ENCODE measurements at regions not wholly inside any gene's neighbourhood (a gene's known extent, or its start where the extent isn't known, plus 50 kb on each side); places are given as distances from the start of the nearest gene placed in this dataset.
"Not testable (repeated sequence)": the region's sequence is repeated elsewhere in the genome, so short reads cannot be mapped to it uniquely, and the experiment has no call there.

- no peaks in the 10 kb centered on the region for H3K27me3 Mint-ChIP-seq (ENCODE audit: low read depth)
- TF ChIP-seq CTCF (conservative IDR thresholded peaks at IDR 0.05) = no peak
- peaks cover 23% of the 10 kb centered on the region for H3K4me1 Mint-ChIP-seq
- no peak overlapping the region for H3K4me3 Mint-ChIP-seq
- no peak overlapping the region for H3K27ac Mint-ChIP-seq (ENCODE audit: unreplicated experiment)
- DNase-seq (ENCODE audit: low read depth, low spot score) = no peak
- no peaks in the 10 kb centered on the region for H3K36me3 Mint-ChIP-seq (ENCODE audit: low read depth)
- peaks cover 14% of the 10 kb centered on the region for H3K9me3 Mint-ChIP-seq
These were observed 84.2 kb upstream of the EGFL6 start for GRCh38 chrX:13485167-13485566.

- H3K27me3 Mint-ChIP-seq (ENCODE audit: low read depth) = no peaks in the 10 kb centered on the region
These were observed 85.6 kb upstream of the EGFL6 start for GRCh38 chrX:13483773-13484172.

GRCh38 chrX:13482746-13483541 lies 86.5 kb upstream of the EGFL6 start:
- peaks cover 20% of the 10 kb centered on the region for H3K9me3 Mint-ChIP-seq
- H3K4me3 Mint-ChIP-seq = no peak overlapping the region
- no peak for DNase-seq (ENCODE audit: low read depth, low spot score)
- no peaks in the 10 kb centered on the region for H3K36me3 Mint-ChIP-seq (ENCODE audit: low read depth)
- H3K4me1 Mint-ChIP-seq = peaks cover 19% of the 10 kb centered on the region
- no peak overlapping the region for H3K27ac Mint-ChIP-seq (ENCODE audit: unreplicated experiment)
- no peak for TF ChIP-seq CTCF (conservative IDR thresholded peaks at IDR 0.05)
- no peaks in the 10 kb centered on the region for H3K27me3 Mint-ChIP-seq (ENCODE audit: low read depth)

More at GRCh38 chrX:13483773-13484172, 85.6 kb upstream of the EGFL6 start:
- DNase-seq (ENCODE audit: low read depth, low spot score) = no peak
- H3K9me3 Mint-ChIP-seq = peaks cover 17% of the 10 kb centered on the region
- no peak overlapping the region for H3K27ac Mint-ChIP-seq (ENCODE audit: unreplicated experiment)
- H3K36me3 Mint-ChIP-seq (ENCODE audit: low read depth) = no peaks in the 10 kb centered on the region
- H3K4me1 Mint-ChIP-seq = peaks cover 23% of the 10 kb centered on the region
- TF ChIP-seq CTCF (conservative IDR thresholded peaks at IDR 0.05) = no peak
- no peak overlapping the region for H3K4me3 Mint-ChIP-seq

- H3K36me3 Mint-ChIP-seq (ENCODE audit: low read depth); DNase-seq (ENCODE audit: low read depth, low spot score); H3K27me3 Mint-ChIP-seq (ENCODE audit: low read depth); H3K27ac Mint-ChIP-seq (ENCODE audit: unreplicated experiment); H3K4me3 Mint-ChIP-seq; H3K4me1 Mint-ChIP-seq: not testable (repeated sequence)
- H3K9me3 Mint-ChIP-seq = peaks cover 18% of the 10 kb centered on the region
These were observed 88.6 kb upstream of the EGFL6 start for GRCh38 chrX:13480780-13481179.

- H3K9me3 Mint-ChIP-seq = peaks cover 18% of the 10 kb centered on the region
- H3K4me1 Mint-ChIP-seq = peaks cover 4% of the 10 kb centered on the region
- no peaks in the 10 kb centered on the region for H3K36me3 Mint-ChIP-seq (ENCODE audit: low read depth)
- peak overlapping the region; percentile 13 for H3K27ac Mint-ChIP-seq (ENCODE audit: unreplicated experiment)
- no peak for DNase-seq (ENCODE audit: low read depth, low spot score)
- TF ChIP-seq CTCF (conservative IDR thresholded peaks at IDR 0.05) = no peak
- no peaks in the 10 kb centered on the region for H3K27me3 Mint-ChIP-seq (ENCODE audit: low read depth)
- no peak overlapping the region for H3K4me3 Mint-ChIP-seq
These were observed 90.0 kb upstream of the EGFL6 start for GRCh38 chrX:13479452-13479813.

GRCh38 chrX:13478740-13479451 lies 90.5 kb upstream of the EGFL6 start:
- DNase-seq (ENCODE audit: low read depth, low spot score) = no peak
- no peak for TF ChIP-seq CTCF (conservative IDR thresholded peaks at IDR 0.05)
- peaks cover 20% of the 10 kb centered on the region for H3K9me3 Mint-ChIP-seq
- H3K4me3 Mint-ChIP-seq = no peak overlapping the region
- H3K27me3 Mint-ChIP-seq (ENCODE audit: low read depth) = no peaks in the 10 kb centered on the region
- peaks cover 10% of the 10 kb centered on the region for H3K4me1 Mint-ChIP-seq
- no peak overlapping the region for H3K27ac Mint-ChIP-seq (ENCODE audit: unreplicated experiment)
- H3K36me3 Mint-ChIP-seq (ENCODE audit: low read depth) = peaks cover 2% of the 10 kb centered on the region

All from neural crest cell (in vitro differentiated cells).